Transverse colon (tissue), 3 donors: ENCODE measurements at regions not wholly inside any gene's neighbourhood (a gene's known extent, or its start where the extent isn't known, plus 50 kb on each side); places are given as distances from the start of the nearest gene placed in this dataset.

Source experiments
- EP300 ChIP-seq: sonication (generic); formaldehyde crosslinking; IDR thresholded peaks from one replicate; pipeline ENCODE4 v1.6.1; 2017; ENCODE audit warnings: antibody characterized with exemption, low read depth
- TF ChIP-seq, protein P1 (sequence below), 5 experiments: fragments of 200-600 bp in 3 of 5; fragments of 450-650 bp in 2 of 5; sonication (generic) in 3 of 5; IDR thresholded peaks; 1 replicate in 2 of 5; 2 replicates in 3 of 5; pipeline ENCODE4 v1.5.1; 2016 to 2017; ENCODE audit warnings: antibody characterized with exemption in 5 of 5, inconsistent platforms in 3 of 5, mild to moderate bottlenecking in 2 of 5, moderate library complexity in 1 of 5

DNA sequence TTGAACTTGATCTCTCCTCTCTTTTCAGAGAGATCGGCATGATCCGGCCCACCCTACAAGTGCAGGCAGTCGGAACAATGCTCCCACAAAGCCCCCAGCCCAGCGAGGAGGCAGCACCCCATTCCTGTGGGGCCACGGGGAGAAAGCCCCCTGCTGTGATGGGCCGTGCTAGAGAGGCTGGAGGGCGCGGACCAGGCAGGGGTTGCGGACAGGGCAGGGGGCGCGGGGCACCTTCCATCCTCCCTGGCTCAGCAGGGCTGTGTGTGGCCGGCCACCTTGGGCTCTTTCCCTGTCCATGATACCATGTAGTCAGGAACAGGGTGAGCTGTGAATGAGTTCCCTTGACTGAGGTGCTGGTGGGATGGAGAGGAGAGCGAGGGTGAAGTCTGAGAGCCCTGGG, 379.8 kb downstream of the BRD1 start:
- TF ChIP-seq, protein P1, sequence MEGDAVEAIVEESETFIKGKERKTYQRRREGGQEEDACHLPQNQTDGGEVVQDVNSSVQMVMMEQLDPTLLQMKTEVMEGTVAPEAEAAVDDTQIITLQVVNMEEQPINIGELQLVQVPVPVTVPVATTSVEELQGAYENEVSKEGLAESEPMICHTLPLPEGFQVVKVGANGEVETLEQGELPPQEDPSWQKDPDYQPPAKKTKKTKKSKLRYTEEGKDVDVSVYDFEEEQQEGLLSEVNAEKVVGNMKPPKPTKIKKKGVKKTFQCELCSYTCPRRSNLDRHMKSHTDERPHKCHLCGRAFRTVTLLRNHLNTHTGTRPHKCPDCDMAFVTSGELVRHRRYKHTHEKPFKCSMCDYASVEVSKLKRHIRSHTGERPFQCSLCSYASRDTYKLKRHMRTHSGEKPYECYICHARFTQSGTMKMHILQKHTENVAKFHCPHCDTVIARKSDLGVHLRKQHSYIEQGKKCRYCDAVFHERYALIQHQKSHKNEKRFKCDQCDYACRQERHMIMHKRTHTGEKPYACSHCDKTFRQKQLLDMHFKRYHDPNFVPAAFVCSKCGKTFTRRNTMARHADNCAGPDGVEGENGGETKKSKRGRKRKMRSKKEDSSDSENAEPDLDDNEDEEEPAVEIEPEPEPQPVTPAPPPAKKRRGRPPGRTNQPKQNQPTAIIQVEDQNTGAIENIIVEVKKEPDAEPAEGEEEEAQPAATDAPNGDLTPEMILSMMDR (IDR thresholded peaks at IDR 0.05): no peak
- TF ChIP-seq EP300: no peak
